Neural crest cell (in vitro differentiated cells): ENCODE measurements at regions not wholly inside any gene's neighbourhood (a gene's known extent, or its start where the extent isn't known, plus 50 kb on each side); places are given as distances from the start of the nearest gene placed in this dataset.
A peak's percentile ranks its signal among the peaks of the same experiment; 100 is the strongest.

Source experiments
- DNase-seq: peaks from one replicate; pipeline ENCODE4 v3.0.0; 2021; ENCODE audit warnings: low read depth, mixed read lengths, low spot score
- H3K27ac Mint-ChIP-seq: one replicate; pipeline ENCODE4 v1.8.0; 2021; ENCODE audit warnings: mild to moderate bottlenecking, mixed read lengths; ENCODE audit not compliant: unreplicated experiment
- H3K27me3 Mint-ChIP-seq: 2 replicates; pipeline ENCODE4 v1.8.0; 2021; ENCODE audit warnings: low read depth, mild to moderate bottlenecking, mixed read lengths
- H3K36me3 Mint-ChIP-seq: 2 replicates; pipeline ENCODE4 v1.8.0; 2021; ENCODE audit warnings: low read depth, mild to moderate bottlenecking, mixed read lengths
- H3K4me1 Mint-ChIP-seq: 2 replicates; pipeline ENCODE4 v1.8.0; 2021; ENCODE audit warnings: mixed read lengths
- H3K4me3 Mint-ChIP-seq: one replicate; pipeline ENCODE4 v1.8.0; 2021; ENCODE audit warnings: mild to moderate bottlenecking, mixed read lengths
- H3K9me3 Mint-ChIP-seq: 2 replicates; pipeline ENCODE4 v1.8.0; 2021; ENCODE audit warnings: mixed read lengths
- TF ChIP-seq, protein P1 (sequence below): fragments of 200-600 bp; sonication (generic); conservative IDR thresholded peaks from 2 replicates; pipeline ENCODE4 v1.5.0; 2021; ENCODE audit warnings: antibody characterized with exemption, mild to moderate bottlenecking

DNA sequence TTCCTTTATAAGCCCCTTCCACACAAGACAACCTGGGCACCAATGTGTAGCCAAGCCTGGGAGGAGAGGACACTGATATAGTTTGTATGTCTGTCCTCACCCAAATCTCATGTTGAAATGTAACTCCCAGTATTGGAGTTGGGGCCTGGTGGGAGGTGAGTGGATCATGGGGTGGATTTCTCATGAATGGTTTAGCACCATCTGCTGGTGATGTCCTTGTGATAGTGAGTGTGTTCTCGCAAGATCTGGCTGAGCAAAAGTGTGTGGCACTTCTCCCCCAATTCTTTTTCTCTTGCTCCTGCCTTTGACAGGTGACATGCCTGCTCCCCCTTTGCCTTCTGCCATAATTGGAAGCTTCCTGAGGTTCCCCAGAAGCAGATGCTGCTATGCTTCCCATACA, 135.8 kb downstream of the USP31 start:
- no peak for DNase-seq
- peaks cover 22% of the 10 kb centered on the region for H3K27me3 Mint-ChIP-seq
- H3K4me3 Mint-ChIP-seq: no peak overlapping the region
- TF ChIP-seq, protein P1, sequence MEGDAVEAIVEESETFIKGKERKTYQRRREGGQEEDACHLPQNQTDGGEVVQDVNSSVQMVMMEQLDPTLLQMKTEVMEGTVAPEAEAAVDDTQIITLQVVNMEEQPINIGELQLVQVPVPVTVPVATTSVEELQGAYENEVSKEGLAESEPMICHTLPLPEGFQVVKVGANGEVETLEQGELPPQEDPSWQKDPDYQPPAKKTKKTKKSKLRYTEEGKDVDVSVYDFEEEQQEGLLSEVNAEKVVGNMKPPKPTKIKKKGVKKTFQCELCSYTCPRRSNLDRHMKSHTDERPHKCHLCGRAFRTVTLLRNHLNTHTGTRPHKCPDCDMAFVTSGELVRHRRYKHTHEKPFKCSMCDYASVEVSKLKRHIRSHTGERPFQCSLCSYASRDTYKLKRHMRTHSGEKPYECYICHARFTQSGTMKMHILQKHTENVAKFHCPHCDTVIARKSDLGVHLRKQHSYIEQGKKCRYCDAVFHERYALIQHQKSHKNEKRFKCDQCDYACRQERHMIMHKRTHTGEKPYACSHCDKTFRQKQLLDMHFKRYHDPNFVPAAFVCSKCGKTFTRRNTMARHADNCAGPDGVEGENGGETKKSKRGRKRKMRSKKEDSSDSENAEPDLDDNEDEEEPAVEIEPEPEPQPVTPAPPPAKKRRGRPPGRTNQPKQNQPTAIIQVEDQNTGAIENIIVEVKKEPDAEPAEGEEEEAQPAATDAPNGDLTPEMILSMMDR: peak; percentile 32
- no peaks in the 10 kb centered on the region for H3K4me1 Mint-ChIP-seq
- H3K36me3 Mint-ChIP-seq: no peaks in the 10 kb centered on the region
- no peak overlapping the region for H3K27ac Mint-ChIP-seq
- no peaks in the 10 kb centered on the region for H3K9me3 Mint-ChIP-seq

DNA sequence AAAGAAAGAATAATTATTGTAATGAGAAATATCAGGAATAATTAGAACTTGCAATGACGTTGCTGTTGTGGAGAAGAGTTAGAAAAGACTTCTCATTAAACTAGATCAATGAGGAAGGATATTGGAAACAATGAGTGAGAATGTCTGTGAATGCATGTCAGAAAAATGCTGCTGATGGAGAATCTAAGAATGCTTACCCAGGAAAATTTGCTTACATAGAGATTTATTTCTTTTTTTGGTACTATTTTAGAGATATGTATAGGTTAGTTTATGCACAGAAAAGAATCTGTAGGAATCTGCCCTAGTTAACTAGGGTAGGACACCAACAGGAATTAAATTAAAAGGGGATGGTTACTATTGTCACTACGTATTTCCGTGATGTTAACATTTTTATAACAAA, 140.2 kb downstream of the USP31 start:
- no peak overlapping the region for H3K27ac Mint-ChIP-seq
- H3K4me3 Mint-ChIP-seq: no peak overlapping the region
- H3K36me3 Mint-ChIP-seq: no peaks in the 10 kb centered on the region
- TF ChIP-seq, protein P1: no peak
- no peak for DNase-seq
- H3K27me3 Mint-ChIP-seq: peaks cover 36% of the 10 kb centered on the region
- H3K4me1 Mint-ChIP-seq: no peaks in the 10 kb centered on the region
- H3K9me3 Mint-ChIP-seq: peaks cover 2% of the 10 kb centered on the region

DNA sequence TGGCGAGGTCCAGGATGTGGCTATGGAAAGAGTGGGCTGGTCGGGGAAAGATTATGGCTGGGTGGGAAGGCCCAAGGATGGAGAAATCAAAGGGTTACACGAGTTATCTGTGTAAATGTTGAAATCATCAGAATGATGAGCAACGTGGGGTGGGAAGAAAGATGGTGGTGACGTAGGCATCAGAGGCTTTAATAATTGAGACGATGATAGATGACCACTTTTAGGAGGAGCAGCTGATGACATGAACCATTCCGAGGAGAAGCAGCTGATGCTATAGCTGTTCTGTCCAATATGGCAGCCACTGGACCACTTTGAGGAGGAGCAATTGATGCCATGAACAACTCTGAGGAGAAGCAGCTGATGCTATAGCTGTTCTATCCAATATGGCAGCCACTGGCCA, 141.2 kb downstream of the USP31 start:
- peaks cover 45% of the 10 kb centered on the region for H3K27me3 Mint-ChIP-seq
- no peaks in the 10 kb centered on the region for H3K4me1 Mint-ChIP-seq
- DNase-seq: no peak
- peaks cover 2% of the 10 kb centered on the region for H3K9me3 Mint-ChIP-seq
- H3K4me3 Mint-ChIP-seq: no peak overlapping the region
- H3K27ac Mint-ChIP-seq: no peak overlapping the region
- H3K36me3 Mint-ChIP-seq: no peaks in the 10 kb centered on the region
- TF ChIP-seq, protein P1: no peak

DNA sequence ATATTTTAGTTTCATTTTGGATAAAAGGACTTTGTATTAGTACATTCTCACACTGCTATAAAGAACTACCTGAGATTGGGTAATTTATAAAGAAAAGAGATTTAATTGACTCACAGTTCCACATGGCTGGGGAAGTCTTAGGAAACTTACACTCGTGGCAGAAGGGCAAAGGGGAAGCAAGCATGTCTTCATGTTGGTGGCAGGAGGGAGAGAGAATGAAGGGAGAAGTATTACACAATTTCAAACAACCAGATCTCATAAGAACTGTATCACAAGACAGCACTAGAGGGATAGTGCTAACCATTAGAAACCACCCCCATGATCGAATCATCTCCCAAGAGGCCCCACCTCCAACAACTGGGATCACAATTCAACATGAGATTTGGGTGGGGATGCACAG, 142.9 kb downstream of the USP31 start:
- Mint-ChIP-seq H3K27me3 (peaks cover 48% of the 10 kb centered on the region), H3K27ac (no peak overlapping the region), H3K4me1 (no peaks in the 10 kb centered on the region), H3K9me3 (peaks cover 2% of the 10 kb centered on the region), H3K36me3 (no peaks in the 10 kb centered on the region), H3K4me3 (no peak overlapping the region)
- TF ChIP-seq, protein P1: no peak
- no peak for DNase-seq

DNA sequence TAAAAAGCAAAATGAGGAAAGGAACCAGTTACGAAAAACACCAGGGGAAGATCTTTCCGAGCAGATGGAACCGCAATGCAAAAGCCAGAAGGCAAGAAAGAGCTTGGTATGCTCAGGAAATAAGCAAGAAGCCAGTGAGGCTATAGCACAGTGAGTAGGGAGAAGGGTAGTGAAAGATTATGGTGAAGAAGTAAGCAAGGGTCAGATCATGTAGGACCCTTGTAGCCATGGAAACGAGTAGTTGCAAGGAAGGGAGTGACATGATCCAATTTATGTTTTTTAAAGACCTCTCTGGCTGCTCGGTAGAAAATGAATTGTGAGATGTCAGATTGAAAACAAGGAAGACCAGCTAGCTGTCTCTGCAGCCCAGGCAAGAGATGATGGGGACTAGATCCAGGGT, 143.3 kb downstream of the USP31 start:
- H3K9me3 Mint-ChIP-seq: peaks cover 2% of the 10 kb centered on the region
- TF ChIP-seq, protein P1: no peak
- H3K4me3 Mint-ChIP-seq: no peak overlapping the region
- peaks cover 49% of the 10 kb centered on the region for H3K27me3 Mint-ChIP-seq
- H3K4me1 Mint-ChIP-seq: no peaks in the 10 kb centered on the region
- DNase-seq: no peak
- H3K27ac Mint-ChIP-seq: no peak overlapping the region
- no peaks in the 10 kb centered on the region for H3K36me3 Mint-ChIP-seq

DNA sequence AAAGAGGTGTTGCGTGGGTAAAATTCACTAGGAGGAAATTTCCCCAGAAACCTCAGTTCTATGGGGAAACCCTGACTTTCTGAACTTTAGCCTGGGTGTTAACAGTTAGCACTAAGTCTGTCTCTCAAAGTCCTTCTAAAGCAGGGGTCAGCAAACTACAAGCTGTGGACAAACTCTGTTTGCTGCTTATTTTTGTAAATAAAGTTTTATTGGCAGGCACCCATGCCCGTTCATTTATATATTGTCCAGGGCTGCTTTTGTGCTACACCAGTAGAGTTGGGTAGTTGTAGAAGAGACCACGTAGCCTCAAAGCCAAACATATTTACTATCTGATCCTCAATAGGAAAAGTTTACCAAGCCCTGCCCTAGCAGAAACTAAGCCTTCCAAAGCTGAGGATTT, 159.7 kb downstream of the USP31 start:
- Mint-ChIP-seq H3K36me3 (no peaks in the 10 kb centered on the region), H3K4me3 (no peak overlapping the region), H3K27me3 (peaks cover 27% of the 10 kb centered on the region), H3K4me1 (no peaks in the 10 kb centered on the region), H3K9me3 (peaks cover 8% of the 10 kb centered on the region), H3K27ac (no peak overlapping the region)
- TF ChIP-seq, protein P1: no peak
- DNase-seq: no peak
